Sigmoid colon (tissue), 6 donors: ENCODE measurements at regions not wholly inside any gene's neighbourhood (a gene's known extent, or its start where the extent isn't known, plus 50 kb on each side); places are given as distances from the start of the nearest gene placed in this dataset.
"Not testable (repeated sequence)": the region's sequence is repeated elsewhere in the genome, so short reads cannot be mapped to it uniquely, and the experiment has no call there.

ENCODE experiments used
- DNase-seq: peaks from one replicate; pipeline ENCODE4 v3.0.0-alpha.2; 2019
- H3K27ac ChIP-seq, 4 donors: fragments of 200-600 bp; sonication (generic); one replicate each; pipeline ENCODE4 v1.5.1; 2016 to 2019; ENCODE audit warnings: mild to moderate bottlenecking in 1 of 4
- H3K27me3 ChIP-seq, 3 donors: fragments of 200-600 bp; sonication (generic); one replicate each; pipeline ENCODE4 v1.5.1; 2019; ENCODE audit warnings: mild to moderate bottlenecking in 1 of 3
- H3K36me3 ChIP-seq, 4 donors: fragments of 200-600 bp; sonication (generic); one replicate each; pipeline ENCODE4 v1.5.1; 2016 to 2019
- H3K4me1 ChIP-seq, 4 donors: fragments of 200-600 bp; sonication (generic); one replicate each; pipeline ENCODE4 v1.5.1; 2017 to 2019
- H3K4me3 ChIP-seq, 4 donors: fragments of 200-600 bp; sonication (generic); one replicate each; pipeline ENCODE4 v1.5.1; 2017 to 2019; ENCODE audit warnings: mild to moderate bottlenecking in 2 of 4, moderate library complexity in 1 of 4
- H3K9me3 ChIP-seq, 4 donors: fragments of 200-600 bp in 3 of 4; sonication (generic) in 3 of 4; one replicate each; pipeline versions ENCODE4 v1.5.1 to v1.6.1; 2013 to 2019
- CTCF ChIP-seq, 4 experiments: fragments of 450-650 bp in 3 of 4; fragments of 200-600 bp in 1 of 4; IDR thresholded peaks; one replicate each; pipeline ENCODE4 v1.5.1; 2016 to 2019; ENCODE audit warnings: antibody characterized with exemption in 4 of 4, mild to moderate bottlenecking in 3 of 4, moderate library complexity in 2 of 4
- EP300 ChIP-seq, 4 donors: sonication (generic); formaldehyde crosslinking; IDR thresholded peaks; one replicate each; pipeline ENCODE4 v1.6.1; 2017; ENCODE audit warnings: antibody characterized with exemption in 4 of 4
- POLR2A ChIP-seq, 2 donors: fragments of 450-650 bp; IDR thresholded peaks; one replicate each; pipeline ENCODE4 v1.6.1; 2016; ENCODE audit warnings: antibody characterized with exemption in 2 of 2, mild to moderate bottlenecking in 2 of 2, moderate library complexity in 2 of 2
- POLR2AphosphoS5 ChIP-seq, 4 donors: sonication (generic); formaldehyde crosslinking; IDR thresholded peaks; one replicate each; pipeline ENCODE4 v1.6.1; 2017; ENCODE audit warnings: antibody characterized with exemption in 4 of 4
- WGBS, 2 donors: extraction: QIAGEN DNeasy Blood & Tissue Kit; methylation state at CpG; one replicate each; pipeline ENCODE4 v1.1.7; 2013; 5-methylcytosine and 5-hydroxymethylcytosine counted together
- intact Hi-C: fragments of 100-400 bp; cut with DNase I; formaldehyde crosslinking; loops from one replicate; pipeline ENCODE4 v1.15.1; 2023
- donor health status: healthy with polysubstance abuse.
- donor health status: healthy.

DNA sequence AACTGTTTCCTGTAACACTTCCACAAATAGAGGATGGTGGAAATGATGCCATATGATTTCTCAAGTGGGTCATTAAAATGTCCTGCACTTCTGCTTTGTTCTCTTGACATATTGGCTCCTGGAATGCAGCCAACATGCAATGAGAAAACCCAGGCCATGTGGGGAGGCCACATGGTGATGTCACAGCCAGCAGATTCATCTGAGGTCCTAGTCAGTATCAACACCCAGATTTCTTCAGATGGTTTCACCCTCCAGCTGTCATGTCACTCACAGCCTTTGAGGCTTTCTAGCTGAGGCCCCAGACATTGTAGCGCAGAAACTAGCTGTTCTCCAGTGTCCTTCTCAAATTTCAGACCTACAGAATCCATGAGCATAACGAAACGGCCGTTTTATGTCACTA lies 102.3 kb upstream of the NUPR2 start:
- intact Hi-C loops, result no loop called here

GRCh38 chr7:56213574-56213973 lies 97.4 kb upstream of the NUPR2 start:
- TF ChIP-seq POLR2AphosphoS5 (IDR thresholded peaks at IDR 0.05) (no peak), EP300 (IDR thresholded peaks at IDR 0.05) (no peak), CTCF (IDR thresholded peaks at IDR 0.05) (no peak), POLR2A (IDR thresholded peaks at IDR 0.05) (no peak)
- no peaks in the 10 kb centered on the region for H3K36me3 ChIP-seq
- no peaks in the 10 kb centered on the region for H3K27me3 ChIP-seq
- H3K4me3 ChIP-seq, result no peak overlapping the region
- no peak overlapping the region for H3K27ac ChIP-seq
- H3K4me1 ChIP-seq, result no peaks in the 10 kb centered on the region
- H3K9me3 ChIP-seq, result peaks cover 0 to 6% (median 0%) of the 10 kb centered on the region in 4 donors
- intact Hi-C loops, result no loop called here
- no peak for DNase-seq
- WGBS, 2 donors, result 89 to 94% methylated on average over 1 of the region's 1 CpG

More for the DNA sequence above, 102.3 kb upstream of the NUPR2 start:
- WGBS, 2 donors, result 66 to 74% methylated on average over 4 of the region's 4 CpGs
- Histone ChIP-seq H3K27me3 (peaks cover 0 to 3% (median 0%) of the 10 kb centered on the region in 3 donors), H3K4me3 (no peak overlapping the region), H3K27ac (no peak overlapping the region), H3K36me3 (no peaks in the 10 kb centered on the region), H3K9me3 (peaks cover 0 to 2% (median 0%) of the 10 kb centered on the region in 4 donors), H3K4me1 (no peaks in the 10 kb centered on the region)
- no peak for TF ChIP-seq EP300 (IDR thresholded peaks at IDR 0.05)
- TF ChIP-seq CTCF (IDR thresholded peaks at IDR 0.05), result no peak
- TF ChIP-seq POLR2A (IDR thresholded peaks at IDR 0.05), result no peak
- no peak for TF ChIP-seq POLR2AphosphoS5 (IDR thresholded peaks at IDR 0.05)
- DNase-seq, result no peak

- no peaks in the 10 kb centered on the region for H3K27me3 ChIP-seq
- no peak overlapping the region for H3K27ac ChIP-seq
- no peak overlapping the region for H3K4me3 ChIP-seq
- DNase-seq, result no peak
- no peaks in the 10 kb centered on the region for H3K36me3 ChIP-seq
- WGBS, 2 donors, result 35 to 45% methylated on average over 1 of the region's 1 CpG
- TF ChIP-seq POLR2A (IDR thresholded peaks at IDR 0.05) (no peak), EP300 (IDR thresholded peaks at IDR 0.05) (no peak), CTCF (IDR thresholded peaks at IDR 0.05) (no peak), POLR2AphosphoS5 (IDR thresholded peaks at IDR 0.05) (no peak)
- peaks cover 0 to 7% (median 0%) of the 10 kb centered on the region in 4 donors for H3K9me3 ChIP-seq
- intact Hi-C loops, result no loop called here
- no peaks in the 10 kb centered on the region for H3K4me1 ChIP-seq
Observed at GRCh38 chr7:56206420-56206819, 90.2 kb upstream of the NUPR2 start.

DNA sequence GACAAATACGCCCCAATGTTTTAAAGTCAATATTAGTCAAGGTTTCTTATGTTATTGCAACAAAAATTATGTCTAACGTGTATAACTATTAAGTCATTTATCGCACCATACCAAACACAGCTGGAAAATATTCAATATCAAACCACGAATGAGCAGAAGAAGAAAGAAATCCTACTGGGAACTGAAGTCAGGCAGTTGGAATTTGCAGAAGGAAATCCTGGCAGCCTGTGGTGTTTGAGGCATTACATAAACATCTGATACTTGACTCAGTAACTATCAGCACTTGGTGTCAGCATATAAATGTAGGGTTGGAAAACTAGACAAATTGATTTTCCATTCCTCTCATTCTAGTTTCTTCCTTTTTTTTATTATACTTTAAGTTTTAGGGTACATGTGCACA lies 83.4 kb upstream of the NUPR2 start:
- H3K27me3 ChIP-seq, result no peaks in the 10 kb centered on the region
- 76 to 82% methylated on average over 4 of the region's 4 CpGs for WGBS, 2 donors
- intact Hi-C loops, result no loop called here
- H3K4me1 ChIP-seq, result no peaks in the 10 kb centered on the region
- H3K4me3 ChIP-seq, result no peak overlapping the region
- H3K9me3 ChIP-seq, result no peaks in the 10 kb centered on the region
- TF ChIP-seq CTCF (IDR thresholded peaks at IDR 0.05) (no peak), POLR2A (IDR thresholded peaks at IDR 0.05) (no peak), EP300 (IDR thresholded peaks at IDR 0.05) (no peak), POLR2AphosphoS5 (IDR thresholded peaks at IDR 0.05) (no peak)
- H3K36me3 ChIP-seq, result no peaks in the 10 kb centered on the region
- DNase-seq, result no peak
- no peak overlapping the region for H3K27ac ChIP-seq

DNA sequence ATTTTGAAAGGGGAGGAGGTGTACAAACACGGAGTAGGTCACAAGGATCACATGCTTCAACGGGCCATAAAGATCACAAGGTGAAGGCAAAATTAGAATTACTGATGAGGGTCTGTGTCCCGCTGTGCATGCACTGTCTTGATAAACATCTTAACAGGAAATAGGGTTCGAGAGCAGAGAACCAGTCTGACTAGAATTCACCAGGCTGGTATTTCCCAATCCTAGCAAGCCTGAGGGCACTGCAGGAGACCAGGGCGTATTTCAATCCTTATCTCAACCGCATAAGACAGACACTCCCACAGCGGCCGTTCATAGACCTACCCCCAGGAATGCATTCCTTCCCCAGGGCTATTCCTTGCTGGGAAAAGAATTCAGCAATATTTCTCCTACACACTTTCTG lies 80.0 kb upstream of the NUPR2 start:
- WGBS, 2 donors, result 81 to 84% methylated on average over 8 of the region's 8 CpGs
- H3K4me3 ChIP-seq, H3K36me3 ChIP-seq, H3K27ac ChIP-seq, H3K4me1 ChIP-seq, DNase-seq, intact Hi-C loops, H3K27me3 ChIP-seq, H3K9me3 ChIP-seq: not testable (repeated sequence)
